Esophagus squamous epithelium (tissue), 4 donors: ENCODE measurements at regions not wholly inside any gene's neighbourhood (a gene's known extent, or its start where the extent isn't known, plus 50 kb on each side); places are given as distances from the start of the nearest gene placed in this dataset.

Source experiments
- CTCF ChIP-seq, 6 experiments: fragments of 450-650 bp in 4 of 6; fragments of 200-600 bp in 2 of 6; sonication (generic) in 2 of 6; IDR thresholded peaks; one replicate each; pipeline ENCODE4 v1.5.1; 2016 to 2019; ENCODE audit warnings: antibody characterized with exemption in 6 of 6, mild to moderate bottlenecking in 4 of 6, moderate library complexity in 4 of 6
- POLR2A ChIP-seq, 4 donors: fragments of 450-650 bp; IDR thresholded peaks; one replicate each; pipeline ENCODE4 v1.6.1; 2017; ENCODE audit warnings: antibody characterized with exemption in 4 of 4, mild to moderate bottlenecking in 4 of 4, moderate library complexity in 3 of 4

DNA sequence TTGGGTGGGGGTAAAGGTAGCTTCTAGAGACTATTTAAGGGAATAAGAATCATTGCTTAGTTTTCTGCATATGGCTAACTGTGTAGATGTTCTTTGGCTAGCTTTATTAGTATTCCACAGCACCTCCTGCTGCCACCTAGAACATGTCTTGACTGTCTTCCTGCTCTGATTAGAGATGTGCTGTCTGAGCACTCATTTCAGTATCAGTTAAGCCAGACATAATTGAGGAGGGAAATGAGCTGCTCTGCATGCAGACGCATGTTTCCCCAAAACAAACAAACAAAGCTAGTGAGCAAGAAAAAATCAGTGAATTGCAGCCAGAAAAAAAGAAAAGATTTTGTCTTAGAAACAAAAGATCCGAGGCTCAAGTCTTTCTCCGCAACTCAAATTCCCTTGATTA lies 402.2 kb downstream of the AASDHPPT start:
- no peak for TF ChIP-seq POLR2A (IDR thresholded peaks at IDR 0.05)
- no peak for TF ChIP-seq CTCF (IDR thresholded peaks at IDR 0.05)
